ENCODE measurements at regions not wholly inside any gene's neighbourhood (a gene's known extent, or its start where the extent isn't known, plus 50 kb on each side); places are given as distances from the start of the nearest gene placed in this dataset.

- TF ChIP-seq FOXM1 (IDR thresholded peaks at IDR 0.05; ENCODE audit: borderline replicate concordance, low read depth) (no peak), MAX (IDR thresholded peaks at IDR 0.05) (no peak), TAF1 (IDR thresholded peaks at IDR 0.05; ENCODE audit: low read depth) (no peak), EP300 (IDR thresholded peaks at IDR 0.05; ENCODE audit: borderline replicate concordance) (no peak), REST (IDR thresholded peaks at IDR 0.05; ENCODE audit: low read depth) (no peak), EGR1 (IDR thresholded peaks at IDR 0.05) (no peak), RAD21 (IDR thresholded peaks at IDR 0.05; ENCODE audit: low read depth) (no peak), CEBPB (IDR thresholded peaks at IDR 0.05) (no peak), CREB1 (IDR thresholded peaks at IDR 0.05; ENCODE audit: low read depth) (no peak), YY1 (IDR thresholded peaks at IDR 0.05; ENCODE audit: low read depth) (no peak), TCF12 (IDR thresholded peaks at IDR 0.05; ENCODE audit: low read depth) (no peak)
Measured at GRCh38 chr15:56835718-56836171, 82.7 kb upstream of the TCF12 start.
